Progenitor cell of endocrine pancreas (in vitro differentiated cells): ENCODE measurements at regions not wholly inside any gene's neighbourhood (a gene's known extent, or its start where the extent isn't known, plus 50 kb on each side); places are given as distances from the start of the nearest gene placed in this dataset.

Experiments
- DNase-seq: peaks from one replicate; pipeline ENCODE4 v3.0.0; 2021; ENCODE audit warnings: low spot score; ENCODE audit not compliant: unreplicated experiment
- H3K27ac Mint-ChIP-seq: 2 replicates; pipeline ENCODE4 v1.8.0; 2021; ENCODE audit warnings: mild to moderate bottlenecking, moderate library complexity, mixed read lengths
- H3K27me3 Mint-ChIP-seq: 2 replicates; pipeline ENCODE4 v1.8.0; 2021; ENCODE audit warnings: mixed read lengths
- H3K36me3 Mint-ChIP-seq: 2 replicates; pipeline ENCODE4 v1.8.0; 2022; ENCODE audit warnings: mixed read lengths; ENCODE audit not compliant: insufficient read depth
- H3K4me1 Mint-ChIP-seq: 2 replicates; pipeline ENCODE4 v1.8.0; 2021; ENCODE audit warnings: low read depth, mixed read lengths
- H3K4me3 Mint-ChIP-seq: 2 replicates; pipeline ENCODE4 v1.8.0; 2021; ENCODE audit warnings: low read depth, mild to moderate bottlenecking, moderate library complexity, mixed read lengths
- H3K9me3 Mint-ChIP-seq: 2 replicates; pipeline ENCODE4 v1.8.0; 2021; ENCODE audit warnings: low read depth, mixed read lengths
- CTCF ChIP-seq: fragments of 200-600 bp; sonication (generic); IDR thresholded peaks from one replicate; pipeline ENCODE4 v1.5.0; 2021; ENCODE audit warnings: antibody characterized with exemption, mild to moderate bottlenecking; ENCODE audit not compliant: unreplicated experiment

DNA sequence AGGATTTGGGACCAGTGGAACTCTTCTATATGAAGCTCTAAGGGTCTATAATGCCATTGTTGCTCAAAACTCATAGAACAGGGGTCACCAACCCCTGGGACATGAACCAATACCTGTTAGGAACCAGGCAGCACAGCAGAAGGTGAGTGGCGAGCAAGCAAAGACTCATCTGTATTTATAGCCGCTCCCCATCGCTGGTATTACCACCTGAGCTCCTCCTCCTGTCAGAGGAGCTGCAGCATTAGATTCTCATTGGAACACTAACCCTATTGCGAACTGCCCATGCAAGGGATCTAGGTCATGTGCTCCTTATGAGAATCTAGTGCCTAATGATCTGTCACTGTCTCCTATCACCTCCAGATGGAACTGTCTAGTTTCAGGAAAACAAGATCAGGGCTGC is 237.5 kb downstream of the C6orf118 start:
- no peaks in the 10 kb centered on the region for H3K36me3 Mint-ChIP-seq
- peaks cover 11% of the 10 kb centered on the region for H3K4me1 Mint-ChIP-seq
- no peak overlapping the region for H3K27ac Mint-ChIP-seq
- H3K27me3 Mint-ChIP-seq: no peaks in the 10 kb centered on the region
- H3K9me3 Mint-ChIP-seq: peaks cover 9% of the 10 kb centered on the region
- no peak for TF ChIP-seq CTCF
- no peak overlapping the region for H3K4me3 Mint-ChIP-seq
- no peak for DNase-seq

DNA sequence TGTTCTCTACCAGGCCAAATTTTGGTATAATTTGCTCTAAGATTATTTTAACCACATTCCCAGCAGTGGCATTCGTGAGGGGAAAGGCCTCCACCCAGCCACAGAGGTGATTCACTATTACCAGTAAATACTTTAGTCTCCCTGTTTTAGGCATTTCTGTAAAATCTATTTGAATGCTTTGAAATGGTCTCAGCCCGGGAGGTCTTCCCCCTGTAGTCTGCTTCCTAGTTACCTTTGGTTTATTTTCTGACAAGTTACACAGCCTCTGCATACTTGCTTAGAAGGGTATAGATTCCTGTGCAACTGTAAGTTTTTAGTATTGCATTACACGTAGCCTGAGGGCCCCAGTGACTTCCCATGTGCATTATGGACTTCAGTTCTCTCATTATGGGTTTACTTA is 248.7 kb downstream of the C6orf118 start:
- Mint-ChIP-seq H3K4me1 (no peaks in the 10 kb centered on the region), H3K27me3 (no peaks in the 10 kb centered on the region), H3K36me3 (no peaks in the 10 kb centered on the region), H3K9me3 (peaks cover 20% of the 10 kb centered on the region), H3K27ac (no peak overlapping the region), H3K4me3 (no peak overlapping the region)
- no peak for DNase-seq
- no peak for TF ChIP-seq CTCF

DNA sequence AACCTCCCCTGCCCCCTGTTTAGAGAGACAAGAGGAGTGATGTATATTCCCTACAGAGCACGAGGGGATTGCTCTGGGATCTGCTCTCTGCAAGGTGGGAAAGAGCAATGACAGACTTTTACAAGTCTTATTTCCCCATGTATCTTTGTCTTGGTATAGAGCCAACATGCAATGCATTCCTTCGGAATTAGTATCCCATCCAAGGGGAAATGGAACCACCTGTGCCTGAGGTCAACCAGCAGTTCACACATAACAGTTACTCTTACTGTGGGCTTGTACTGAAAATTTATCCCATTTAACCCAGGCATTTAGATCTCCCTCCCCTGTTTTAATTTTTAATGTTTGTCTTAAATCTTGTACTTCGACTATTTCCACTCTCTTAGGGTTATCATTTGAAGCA is 250.4 kb downstream of the C6orf118 start:
- Mint-ChIP-seq H3K27me3 (no peaks in the 10 kb centered on the region), H3K9me3 (peaks cover 13% of the 10 kb centered on the region), H3K4me1 (no peaks in the 10 kb centered on the region), H3K36me3 (no peaks in the 10 kb centered on the region), H3K4me3 (no peak overlapping the region), H3K27ac (no peak overlapping the region)
- TF ChIP-seq CTCF: no peak
- DNase-seq: no peak

GRCh38 chr6:165056292-165056691 is 253.1 kb downstream of the C6orf118 start:
- Mint-ChIP-seq H3K27me3 (no peaks in the 10 kb centered on the region), H3K36me3 (no peaks in the 10 kb centered on the region), H3K4me1 (no peaks in the 10 kb centered on the region), H3K4me3 (no peak overlapping the region), H3K9me3 (peaks cover 4% of the 10 kb centered on the region), H3K27ac (no peak overlapping the region)
- no peak for DNase-seq
- TF ChIP-seq CTCF: no peak

- DNase-seq: no peak
- no peaks in the 10 kb centered on the region for H3K4me1 Mint-ChIP-seq
- H3K36me3 Mint-ChIP-seq: no peaks in the 10 kb centered on the region
- no peak overlapping the region for H3K4me3 Mint-ChIP-seq
- H3K27me3 Mint-ChIP-seq: no peaks in the 10 kb centered on the region
- no peak for TF ChIP-seq CTCF
- no peak overlapping the region for H3K27ac Mint-ChIP-seq
- H3K9me3 Mint-ChIP-seq: peaks cover 4% of the 10 kb centered on the region
Observed at GRCh38 chr6:165055231-165055630, 254.2 kb downstream of the C6orf118 start.
